ENCODE measurements at regions not wholly inside any gene's neighbourhood (a gene's known extent, or its start where the extent isn't known, plus 50 kb on each side); places are given as distances from the start of the nearest gene placed in this dataset.

- TF ChIP-seq, protein P1, sequence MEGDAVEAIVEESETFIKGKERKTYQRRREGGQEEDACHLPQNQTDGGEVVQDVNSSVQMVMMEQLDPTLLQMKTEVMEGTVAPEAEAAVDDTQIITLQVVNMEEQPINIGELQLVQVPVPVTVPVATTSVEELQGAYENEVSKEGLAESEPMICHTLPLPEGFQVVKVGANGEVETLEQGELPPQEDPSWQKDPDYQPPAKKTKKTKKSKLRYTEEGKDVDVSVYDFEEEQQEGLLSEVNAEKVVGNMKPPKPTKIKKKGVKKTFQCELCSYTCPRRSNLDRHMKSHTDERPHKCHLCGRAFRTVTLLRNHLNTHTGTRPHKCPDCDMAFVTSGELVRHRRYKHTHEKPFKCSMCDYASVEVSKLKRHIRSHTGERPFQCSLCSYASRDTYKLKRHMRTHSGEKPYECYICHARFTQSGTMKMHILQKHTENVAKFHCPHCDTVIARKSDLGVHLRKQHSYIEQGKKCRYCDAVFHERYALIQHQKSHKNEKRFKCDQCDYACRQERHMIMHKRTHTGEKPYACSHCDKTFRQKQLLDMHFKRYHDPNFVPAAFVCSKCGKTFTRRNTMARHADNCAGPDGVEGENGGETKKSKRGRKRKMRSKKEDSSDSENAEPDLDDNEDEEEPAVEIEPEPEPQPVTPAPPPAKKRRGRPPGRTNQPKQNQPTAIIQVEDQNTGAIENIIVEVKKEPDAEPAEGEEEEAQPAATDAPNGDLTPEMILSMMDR (IDR thresholded peaks at IDR 0.05) = no peak
- no peak for TF ChIP-seq ZFX (IDR thresholded peaks at IDR 0.05; ENCODE audit: borderline replicate concordance)
Measured at GRCh38 chr4:81541161-81541945, 69.6 kb upstream of the RASGEF1B start.

All from 22Rv1 (cell line).